ENCODE measurements at regions not wholly inside any gene's neighbourhood (a gene's known extent, or its start where the extent isn't known, plus 50 kb on each side); places are given as distances from the start of the nearest gene placed in this dataset.

DNA sequence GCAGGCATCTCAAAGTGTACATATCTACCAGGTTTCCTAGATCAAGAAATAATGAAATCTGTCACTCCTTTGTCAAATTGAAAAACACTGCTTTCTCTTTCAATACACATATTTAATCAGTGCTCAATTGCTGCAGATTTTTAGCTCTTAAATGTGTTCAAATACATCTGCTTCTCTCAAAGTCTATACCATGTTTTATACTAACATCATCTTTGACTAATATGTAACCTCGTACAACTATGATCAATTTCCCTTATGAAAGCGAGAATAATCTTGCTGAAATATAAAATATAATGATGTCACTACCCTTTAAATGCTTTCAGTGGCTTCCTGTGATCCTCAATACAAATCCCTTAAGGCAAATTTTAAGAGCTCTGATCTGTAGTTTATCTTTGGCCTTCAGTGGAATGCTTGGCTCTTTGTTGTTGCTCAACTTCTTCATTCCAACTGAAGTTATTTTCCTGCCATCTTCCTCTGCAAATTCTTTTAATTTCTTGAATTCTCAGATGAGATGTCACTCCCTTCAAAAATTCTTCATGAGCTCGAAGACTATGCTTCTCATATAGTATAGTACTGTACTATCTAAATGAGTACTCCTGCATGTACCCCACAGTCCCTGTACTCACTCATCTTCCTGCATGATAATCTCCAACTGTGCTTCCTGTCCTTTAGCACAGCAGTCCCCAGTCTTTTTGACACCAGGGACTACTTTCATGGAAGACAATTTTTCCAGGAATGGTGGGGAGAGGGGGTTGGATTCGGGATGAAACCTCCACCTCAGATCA is 545.1 kb upstream of the GJE1 start:
- intact Hi-C loops (cut with micrococcal nuclease), result no loop called here

GRCh38 chr6:141580988-141581552 is 551.7 kb upstream of the GJE1 start:
- intact Hi-C loops (cut with micrococcal nuclease), result no loop called here

GRCh38 chr6:141580131-141580530 is 552.6 kb upstream of the GJE1 start:
- intact Hi-C loops (cut with micrococcal nuclease), result no loop called here

DNA sequence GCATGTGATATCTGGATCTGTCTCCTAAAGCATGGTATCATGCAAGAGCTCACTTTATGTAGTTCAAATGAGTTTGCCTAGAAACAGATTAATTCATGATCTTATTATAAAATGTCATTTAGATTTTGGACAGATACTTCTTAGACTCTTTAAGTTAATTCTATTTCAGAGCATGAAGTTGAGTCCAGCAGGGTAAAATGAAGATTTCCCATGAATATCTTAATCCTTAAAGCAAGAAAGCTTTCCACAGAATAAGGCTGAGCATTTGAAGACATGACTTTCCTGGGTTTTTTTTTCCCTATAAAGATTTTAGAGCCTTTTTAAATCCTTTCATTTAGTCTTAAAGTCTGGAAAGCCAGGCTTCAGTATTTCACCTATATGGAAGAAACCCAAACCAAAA is 556.0 kb upstream of the GJE1 start:
- intact Hi-C loops (cut with micrococcal nuclease), result no loop called here

- intact Hi-C loops (cut with micrococcal nuclease), result loop anchor here (1.0 to 10.0 kb wide), 5 partner anchors 80 to 1681 kb away; no protein-coding TSS in a partner anchor
These were observed 569.6 kb upstream of the GJE1 start for GRCh38 chr6:141562851-141563763.

DNA sequence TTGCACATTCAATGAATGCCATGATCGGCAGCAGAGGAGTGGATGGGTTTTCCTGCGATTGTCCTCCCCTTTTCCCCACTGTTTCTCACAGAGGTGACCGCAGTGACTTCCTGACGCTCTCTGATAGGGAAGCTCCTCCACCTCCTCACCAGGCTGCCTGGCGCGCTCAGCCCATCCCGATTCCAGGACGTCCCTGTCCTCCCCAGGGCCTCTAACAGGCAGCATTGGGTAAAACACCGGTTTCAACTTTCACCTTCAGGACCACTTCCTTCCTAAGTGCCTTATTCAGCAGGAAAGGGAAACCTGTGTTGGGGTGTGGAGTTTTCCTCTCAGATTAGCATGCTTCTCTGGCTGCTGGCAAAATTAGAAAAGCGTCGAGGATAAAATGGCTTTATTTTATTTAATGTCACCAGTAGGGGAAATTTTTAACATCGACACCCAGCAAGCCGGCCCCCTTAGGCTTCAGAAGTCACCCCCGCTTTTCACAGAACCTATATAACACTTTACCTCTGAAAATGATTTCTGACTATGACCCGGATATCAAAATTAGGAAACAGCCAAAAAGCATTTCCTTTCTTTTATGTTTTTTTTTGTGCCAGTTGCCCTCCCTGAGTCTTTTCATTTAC is 570.4 kb upstream of the GJE1 start:
- intact Hi-C loops (cut with micrococcal nuclease), result loop anchor here (1.0 to 10.0 kb wide), 5 partner anchors 79 to 1680 kb away; no protein-coding TSS in a partner anchor

GRCh38 chr6:141561154-141561553 is 571.6 kb upstream of the GJE1 start:
- intact Hi-C loops (cut with micrococcal nuclease), result loop anchor here (5.0 to 10.0 kb wide), 3 partner anchors 164 to 1679 kb away; no protein-coding TSS in a partner anchor

DNA sequence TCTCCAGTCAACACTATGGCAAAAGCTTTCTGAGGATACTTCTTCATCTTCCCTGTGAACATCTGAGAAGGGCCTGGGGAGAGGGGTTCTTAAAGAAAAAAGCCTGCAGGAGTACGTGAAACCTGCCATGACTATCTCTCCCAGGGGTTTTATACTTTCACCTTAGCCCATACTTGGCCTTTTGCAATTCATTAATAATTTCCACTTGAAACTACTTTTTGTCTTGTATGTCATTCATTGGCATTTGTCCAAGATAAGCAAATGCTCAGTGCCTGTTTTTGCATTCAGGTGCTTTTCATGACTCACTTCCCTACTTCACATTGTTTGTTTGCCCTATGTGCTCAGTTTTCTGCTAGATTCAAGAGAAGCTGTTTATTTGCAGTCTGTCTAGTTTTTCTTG is 580.3 kb upstream of the GJE1 start:
- intact Hi-C loops (cut with micrococcal nuclease), result no loop called here

- intact Hi-C loops (cut with micrococcal nuclease), result no loop called here
These were observed 580.7 kb upstream of the GJE1 start for GRCh38 chr6:141552031-141552430.

DNA sequence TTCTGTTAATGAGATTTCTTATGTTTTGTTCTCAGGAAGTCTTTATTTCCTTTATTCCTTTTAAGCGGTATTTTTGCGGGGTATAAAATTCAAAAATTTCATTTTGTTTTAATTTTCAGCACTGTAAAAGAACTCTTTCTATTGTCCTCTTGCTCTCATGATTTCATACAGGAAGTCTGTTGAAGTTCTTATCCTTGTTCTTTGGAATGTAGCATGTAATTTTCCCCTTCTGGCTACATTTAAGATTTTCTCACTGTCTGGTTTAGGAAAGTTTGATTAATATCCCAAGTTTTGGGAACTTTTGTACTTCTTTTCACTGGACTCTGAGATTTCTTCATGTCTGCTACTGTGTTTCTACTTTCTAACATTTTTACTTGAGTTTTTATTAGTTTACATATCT is 581.4 kb upstream of the GJE1 start:
- intact Hi-C loops (cut with micrococcal nuclease), result no loop called here

- intact Hi-C loops (cut with micrococcal nuclease), result no loop called here
These were observed 582.3 kb upstream of the GJE1 start for GRCh38 chr6:141550471-141550870.

- intact Hi-C loops (cut with micrococcal nuclease), result no loop called here
These were observed 583.8 kb upstream of the GJE1 start for GRCh38 chr6:141548966-141549365.

DNA sequence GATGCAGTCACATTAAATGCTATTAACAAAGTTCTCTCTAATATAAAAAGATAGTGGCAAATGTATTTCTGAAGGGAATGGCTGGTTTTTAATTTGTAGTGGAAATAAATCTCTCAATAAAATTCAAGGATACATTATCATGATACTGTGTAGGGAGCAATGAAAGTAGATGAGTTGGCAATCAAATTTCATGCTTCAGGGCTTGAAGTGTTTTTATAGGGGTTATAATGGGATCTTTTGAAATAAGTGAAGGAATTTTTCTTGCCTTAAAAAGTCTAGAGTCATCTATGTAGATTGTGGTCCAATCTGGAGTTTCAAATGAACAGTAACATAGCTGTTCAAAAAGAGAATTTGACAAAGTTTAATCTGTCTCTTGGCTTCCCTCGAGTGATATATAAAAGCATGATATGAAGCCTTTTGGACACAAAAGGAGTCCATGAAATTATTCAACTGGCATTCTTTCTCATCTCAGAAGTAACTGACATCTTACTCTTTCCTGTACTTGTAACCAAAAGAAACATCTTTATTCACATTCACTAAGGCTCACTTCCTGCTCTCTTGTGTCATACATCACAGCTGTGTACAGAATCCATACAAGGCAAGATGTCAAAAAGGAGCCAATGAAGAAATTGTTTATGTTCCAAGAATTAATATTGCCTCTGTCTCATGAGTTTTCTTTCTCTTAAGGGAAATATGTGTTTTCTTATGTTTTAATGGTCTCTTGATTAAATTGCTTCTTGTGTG is 591.0 kb upstream of the GJE1 start:
- intact Hi-C loops (cut with micrococcal nuclease), result no loop called here

DNA sequence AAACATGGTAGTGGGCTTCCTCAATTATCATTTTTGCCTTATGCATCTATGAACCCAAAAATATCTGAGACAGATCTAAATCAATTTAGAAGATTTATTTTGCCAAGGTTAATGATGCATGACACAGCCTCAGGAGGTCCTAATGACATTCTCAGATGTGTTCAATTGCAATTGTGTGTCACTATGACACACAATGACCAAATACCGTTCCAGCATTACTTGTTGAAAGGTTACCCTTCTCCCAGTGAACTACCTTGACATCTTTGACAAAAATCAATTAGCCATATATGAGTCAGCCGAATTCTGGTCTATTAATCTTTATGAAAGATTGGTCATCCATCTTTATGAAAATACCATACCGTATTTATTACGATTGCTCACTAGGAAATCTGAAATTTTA is 592.5 kb upstream of the GJE1 start:
- intact Hi-C loops (cut with micrococcal nuclease), result no loop called here

DNA sequence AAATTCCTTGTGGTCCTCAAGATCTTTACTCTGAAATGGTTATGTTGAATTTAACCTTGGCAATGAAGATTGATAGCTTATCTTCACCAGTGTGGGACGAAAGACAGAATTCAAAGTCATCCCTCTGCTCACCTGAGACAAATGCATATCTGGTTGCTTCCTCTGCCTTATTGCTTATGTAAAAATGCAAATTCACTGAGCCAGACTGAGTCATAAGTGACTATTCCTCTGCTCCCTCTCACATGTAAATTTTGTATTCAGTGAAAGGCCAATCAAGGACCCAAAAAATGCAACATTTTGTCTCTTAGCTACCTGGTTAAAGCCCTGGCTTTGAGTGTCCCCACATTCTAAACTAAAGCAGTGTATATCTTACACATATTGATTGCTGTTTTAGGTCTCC is 593.1 kb upstream of the GJE1 start:
- intact Hi-C loops (cut with micrococcal nuclease), result no loop called here

- intact Hi-C loops (cut with micrococcal nuclease), result no loop called here
These were observed 600.5 kb upstream of the GJE1 start for GRCh38 chr6:141532211-141532610.

GRCh38 chr6:141531040-141531439 is 601.7 kb upstream of the GJE1 start:
- intact Hi-C loops (cut with micrococcal nuclease), result no loop called here

DNA sequence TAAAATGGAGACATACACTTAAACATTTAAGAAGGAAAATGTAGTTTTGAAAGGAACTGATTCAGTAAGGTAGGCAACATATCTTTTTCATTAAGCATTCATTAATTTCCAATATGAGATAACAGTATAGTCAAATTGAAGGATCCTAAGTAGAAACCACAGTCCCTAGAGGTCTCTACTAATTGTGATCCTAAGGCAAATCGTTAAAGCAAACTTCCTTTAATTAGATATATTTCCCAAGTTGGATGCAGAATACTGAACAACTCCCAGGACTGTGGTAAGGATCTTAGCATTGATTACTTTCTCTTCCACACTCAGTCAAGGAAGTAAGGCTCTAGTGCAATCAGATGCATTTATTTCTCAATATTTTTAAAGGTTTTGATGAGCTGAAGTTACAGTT is 604.1 kb upstream of the GJE1 start:
- intact Hi-C loops (cut with micrococcal nuclease), result no loop called here

DNA sequence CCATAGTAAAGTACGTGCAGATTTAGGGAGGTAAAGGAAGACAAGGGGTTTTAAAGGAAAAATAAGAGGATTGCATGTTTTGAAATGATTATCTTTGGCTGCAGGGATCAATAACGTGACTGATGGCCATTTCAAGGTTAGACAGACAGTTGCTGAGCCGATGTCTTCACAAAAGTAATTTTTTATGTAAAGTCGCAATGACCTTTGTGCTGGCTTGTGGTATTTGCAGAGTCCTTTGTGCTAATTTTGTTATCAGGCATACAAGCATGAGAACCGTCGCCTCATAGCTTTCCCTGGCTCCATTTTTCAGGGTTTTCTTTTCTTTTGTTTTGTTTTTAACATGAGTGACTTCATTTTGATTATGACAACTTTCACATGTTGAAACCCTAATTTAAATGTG is 605.7 kb upstream of the GJE1 start:
- intact Hi-C loops (cut with micrococcal nuclease), result no loop called here

DNA sequence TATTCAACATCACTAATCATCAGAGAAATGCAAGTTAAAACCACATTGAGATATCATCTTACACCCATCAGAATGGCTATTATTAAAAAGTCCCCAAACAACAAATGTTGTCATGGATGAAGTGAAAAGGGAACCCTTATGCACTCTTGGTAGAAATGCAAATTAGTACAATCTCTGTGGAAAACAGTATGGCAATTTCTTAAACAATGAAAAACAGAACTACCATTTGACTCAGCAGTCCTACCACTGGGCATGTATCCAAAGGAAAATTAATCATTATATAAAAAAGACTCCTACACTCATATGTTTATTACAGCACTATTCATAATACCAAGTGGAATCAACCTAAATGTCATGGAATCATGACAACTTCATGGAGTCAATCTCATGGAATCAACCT is 611.3 kb upstream of the GJE1 start:
- intact Hi-C loops (cut with micrococcal nuclease), result no loop called here

GRCh38 chr6:141513830-141514229 is 618.9 kb upstream of the GJE1 start:
- intact Hi-C loops (cut with micrococcal nuclease), result loop anchor here (1.0 to 5.0 kb wide), 2 partner anchors 31 to 47 kb away; no protein-coding TSS in a partner anchor

All from T-helper 2 cell treated with Interferon-gamma antibody and Interleukin-4, amounts not matched to agents 100 ng/mL and 5 ng/mL, for 36 hours (primary cell).